ENCODE measurements at regions not wholly inside any gene's neighbourhood (a gene's known extent, or its start where the extent isn't known, plus 50 kb on each side); places are given as distances from the start of the nearest gene placed in this dataset.

DNA sequence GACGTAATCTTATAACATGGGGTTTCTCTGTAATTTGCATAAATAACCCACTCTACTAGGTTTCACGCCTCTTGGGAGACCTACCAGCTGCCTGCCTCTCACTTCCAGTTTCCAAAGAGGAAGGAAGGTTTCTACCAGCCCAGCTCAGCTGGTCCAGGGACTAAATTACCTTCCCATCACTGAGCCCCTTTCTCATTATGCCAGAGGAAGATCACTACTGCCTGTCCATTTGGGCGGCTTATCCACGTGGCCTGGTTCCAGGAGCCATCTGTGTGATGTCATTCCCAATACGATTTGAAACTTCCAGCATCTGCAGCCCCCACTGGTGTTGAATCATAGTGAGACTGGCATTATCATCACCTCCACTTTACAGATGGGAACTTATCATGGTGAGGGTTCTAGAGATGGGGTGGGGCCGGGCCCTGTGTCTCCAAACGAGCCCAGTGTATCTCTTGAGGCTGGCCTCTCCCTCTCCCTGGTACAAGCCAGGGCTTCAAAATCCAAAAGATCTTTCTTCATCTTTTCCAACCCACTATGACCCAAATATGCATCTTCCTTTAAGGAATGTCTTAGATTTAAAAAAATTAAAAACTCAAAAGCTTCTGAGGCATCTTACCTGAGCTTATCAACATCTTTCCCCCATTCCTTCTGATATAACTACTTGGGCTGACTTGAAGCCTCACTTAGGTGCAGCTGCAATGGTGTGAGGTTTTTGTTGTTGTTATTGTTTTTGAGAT is 140.8 kb downstream of the DDX1 start:
- TF ChIP-seq, protein P1, sequence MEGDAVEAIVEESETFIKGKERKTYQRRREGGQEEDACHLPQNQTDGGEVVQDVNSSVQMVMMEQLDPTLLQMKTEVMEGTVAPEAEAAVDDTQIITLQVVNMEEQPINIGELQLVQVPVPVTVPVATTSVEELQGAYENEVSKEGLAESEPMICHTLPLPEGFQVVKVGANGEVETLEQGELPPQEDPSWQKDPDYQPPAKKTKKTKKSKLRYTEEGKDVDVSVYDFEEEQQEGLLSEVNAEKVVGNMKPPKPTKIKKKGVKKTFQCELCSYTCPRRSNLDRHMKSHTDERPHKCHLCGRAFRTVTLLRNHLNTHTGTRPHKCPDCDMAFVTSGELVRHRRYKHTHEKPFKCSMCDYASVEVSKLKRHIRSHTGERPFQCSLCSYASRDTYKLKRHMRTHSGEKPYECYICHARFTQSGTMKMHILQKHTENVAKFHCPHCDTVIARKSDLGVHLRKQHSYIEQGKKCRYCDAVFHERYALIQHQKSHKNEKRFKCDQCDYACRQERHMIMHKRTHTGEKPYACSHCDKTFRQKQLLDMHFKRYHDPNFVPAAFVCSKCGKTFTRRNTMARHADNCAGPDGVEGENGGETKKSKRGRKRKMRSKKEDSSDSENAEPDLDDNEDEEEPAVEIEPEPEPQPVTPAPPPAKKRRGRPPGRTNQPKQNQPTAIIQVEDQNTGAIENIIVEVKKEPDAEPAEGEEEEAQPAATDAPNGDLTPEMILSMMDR (IDR thresholded peaks at IDR 0.05): no peak
- no peak for TF ChIP-seq EP300 (IDR thresholded peaks at IDR 0.05)
